ENCODE measurements at regions not wholly inside any gene's neighbourhood (a gene's known extent, or its start where the extent isn't known, plus 50 kb on each side); places are given as distances from the start of the nearest gene placed in this dataset.

DNA sequence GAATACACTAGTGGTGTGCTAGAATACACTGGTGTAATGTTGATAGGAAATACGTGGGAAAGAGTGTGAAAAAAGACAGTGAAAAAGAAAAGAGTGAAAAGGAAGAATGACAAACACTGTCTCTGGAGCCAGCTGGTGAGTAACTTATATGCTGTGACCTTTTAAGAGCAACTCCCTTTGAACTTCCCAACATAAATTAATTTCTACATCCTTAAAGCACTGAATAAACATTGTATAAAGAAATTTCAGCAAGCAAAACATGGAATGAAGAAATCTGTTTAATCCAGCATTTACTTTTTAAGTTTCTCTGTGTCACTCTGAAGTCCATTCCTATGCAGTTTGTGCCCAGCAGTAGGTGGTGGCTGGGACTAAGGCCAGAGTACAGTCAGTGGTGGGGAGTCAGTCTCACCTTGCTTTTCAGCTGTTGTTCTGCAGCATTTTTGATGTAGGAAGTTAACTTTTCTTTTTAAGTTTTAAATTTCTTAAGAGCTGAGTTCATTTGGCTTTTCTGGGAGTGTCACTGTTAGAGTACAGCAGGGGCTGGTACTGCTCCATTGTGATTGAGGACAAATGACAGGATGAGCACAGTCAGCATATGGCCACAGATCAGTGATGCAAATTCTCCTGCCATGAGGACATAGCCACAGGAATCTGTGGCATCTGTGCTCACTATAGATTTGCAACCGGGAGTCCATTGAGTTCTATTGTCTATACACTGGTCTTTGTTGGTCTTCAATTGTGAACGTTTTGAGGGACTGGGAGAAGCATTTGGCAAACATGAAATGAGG lies 321.8 kb downstream of the ZNF248 start:
- ChIA-PET POLR2A (no interaction called here), CTCF (ENCODE audit: low intra/inter-chr PET ratio, low total read pairs) (no interaction called here)
- FAIRE-seq = no peak
- peaks cover 5% of the 10 kb centered on the region; the same call in 1 of the 2 replicates for H3K9me3 ChIP-seq (ENCODE audit: low read length)
- no TSS peak for BruUV-seq (replicated peaks)
- peak; percentile 62 for ATAC-seq
- no peaks in the 10 kb centered on the region for H3K4me1 ChIP-seq (ENCODE audit: insufficient read depth, low read length)
- under 1% methylated on average over 3 of the region's 3 CpGs for WGBS (ENCODE audit: low lambda C conversion rate)
- H2AFZ ChIP-seq (ENCODE audit: low read length) = no peak overlapping the region
- no peaks in the 10 kb centered on the region for H4K20me1 ChIP-seq (ENCODE audit: insufficient read depth, low read length)
- H3K27ac ChIP-seq (ENCODE audit: extremely low read length, insufficient read depth, low read length) = no peak overlapping the region
- intact Hi-C loops (cut with micrococcal nuclease; ENCODE audit: unreplicated experiment) (no loop called here), in situ Hi-C loops (cut with HindIII; ENCODE audit: extremely low pct_ligation_motif_present, low pct_unique_long_range_greater_than_20kb) (no loop called here)
- H3K4me3 ChIP-seq (replicated peaks in 1 of 3; ENCODE audit: insufficient read depth in 1 of 3, low read depth in 2 of 3, low read length in 3 of 3) = no peak overlapping the region
- H3K4me2 ChIP-seq (ENCODE audit: low read depth, low read length) = no peak overlapping the region
- H3K36me3 ChIP-seq (replicated peaks in 1 of 2; ENCODE audit: control insufficient read depth in 1 of 2, insufficient read depth in 2 of 2, low read length in 2 of 2) = no peaks in the 10 kb centered on the region
- H3K9ac ChIP-seq (ENCODE audit: insufficient read depth, low read depth, low read length) = no peak overlapping the region
- H3K27me3 ChIP-seq (ENCODE audit: control insufficient read depth in 1 of 2, insufficient read depth in 2 of 2, low read length in 2 of 2) = no peaks in the 10 kb centered on the region
- H3K79me2 ChIP-seq (ENCODE audit: insufficient read depth, low read length) = no peaks in the 10 kb centered on the region
- DNase-seq (ENCODE audit: low spot score) = peak; percentile 50
- TF ChIP-seq SOX13 (IDR thresholded peaks at IDR 0.05) (no peak), SOX13 (CRISPR knock-in tag; conservative IDR thresholded peaks at IDR 0.05 in 1 of 2, IDR thresholded peaks at IDR 0.05 in 1 of 2) (peak in 1 of 2 experiments; percentile 61; a peak in 2 of 4 replicates), SRY (CRISPR knock-in tag; IDR thresholded peaks at IDR 0.05) (no peak), ZNF7 (CRISPR knock-in tag; IDR thresholded peaks at IDR 0.05) (no peak), ELF1 (CRISPR knock-in tag; IDR thresholded peaks at IDR 0.05) (no peak), SOX5 (CRISPR knock-in tag; IDR thresholded peaks at IDR 0.05; ENCODE audit: borderline replicate concordance) (peak; percentile 27; the same call in 1 of the 2 replicates), MAFK (conservative IDR thresholded peaks at IDR 0.05 in 1 of 2, IDR thresholded peaks at IDR 0.05 in 1 of 2; ENCODE audit: low read length in 2 of 2) (peak; percentile 18 to 24; a peak in 1 of 4 replicates), SMAD3 (CRISPR knock-in tag; IDR thresholded peaks at IDR 0.05) (no peak), MAFF (IDR thresholded peaks at IDR 0.05; ENCODE audit: low read depth, low read length) (peak; percentile 39; the same call in 1 of the 2 replicates), ZFP36L2 (CRISPR knock-in tag; IDR thresholded peaks at IDR 0.05) (no peak), ZNF589 (CRISPR knock-in tag; conservative IDR thresholded peaks at IDR 0.05) (no peak), SMARCC2 (IDR thresholded peaks at IDR 0.05) (no peak), ARNT (IDR thresholded peaks at IDR 0.05) (no peak), MTA1 (CRISPR knock-in tag; IDR thresholded peaks at IDR 0.05; ENCODE audit: borderline replicate concordance) (no peak)
- TF ChIP-seq, protein P1, sequence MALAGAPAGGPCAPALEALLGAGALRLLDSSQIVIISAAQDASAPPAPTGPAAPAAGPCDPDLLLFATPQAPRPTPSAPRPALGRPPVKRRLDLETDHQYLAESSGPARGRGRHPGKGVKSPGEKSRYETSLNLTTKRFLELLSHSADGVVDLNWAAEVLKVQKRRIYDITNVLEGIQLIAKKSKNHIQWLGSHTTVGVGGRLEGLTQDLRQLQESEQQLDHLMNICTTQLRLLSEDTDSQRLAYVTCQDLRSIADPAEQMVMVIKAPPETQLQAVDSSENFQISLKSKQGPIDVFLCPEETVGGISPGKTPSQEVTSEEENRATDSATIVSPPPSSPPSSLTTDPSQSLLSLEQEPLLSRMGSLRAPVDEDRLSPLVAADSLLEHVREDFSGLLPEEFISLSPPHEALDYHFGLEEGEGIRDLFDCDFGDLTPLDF (CRISPR knock-in tag; IDR thresholded peaks at IDR 0.05) = no peak
- TF ChIP-seq, protein P2, sequence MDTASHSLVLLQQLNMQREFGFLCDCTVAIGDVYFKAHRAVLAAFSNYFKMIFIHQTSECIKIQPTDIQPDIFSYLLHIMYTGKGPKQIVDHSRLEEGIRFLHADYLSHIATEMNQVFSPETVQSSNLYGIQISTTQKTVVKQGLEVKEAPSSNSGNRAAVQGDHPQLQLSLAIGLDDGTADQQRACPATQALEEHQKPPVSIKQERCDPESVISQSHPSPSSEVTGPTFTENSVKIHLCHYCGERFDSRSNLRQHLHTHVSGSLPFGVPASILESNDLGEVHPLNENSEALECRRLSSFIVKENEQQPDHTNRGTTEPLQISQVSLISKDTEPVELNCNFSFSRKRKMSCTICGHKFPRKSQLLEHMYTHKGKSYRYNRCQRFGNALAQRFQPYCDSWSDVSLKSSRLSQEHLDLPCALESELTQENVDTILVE (CRISPR knock-in tag; IDR thresholded peaks at IDR 0.05) = no peak
- TF ChIP-seq, protein P3, sequence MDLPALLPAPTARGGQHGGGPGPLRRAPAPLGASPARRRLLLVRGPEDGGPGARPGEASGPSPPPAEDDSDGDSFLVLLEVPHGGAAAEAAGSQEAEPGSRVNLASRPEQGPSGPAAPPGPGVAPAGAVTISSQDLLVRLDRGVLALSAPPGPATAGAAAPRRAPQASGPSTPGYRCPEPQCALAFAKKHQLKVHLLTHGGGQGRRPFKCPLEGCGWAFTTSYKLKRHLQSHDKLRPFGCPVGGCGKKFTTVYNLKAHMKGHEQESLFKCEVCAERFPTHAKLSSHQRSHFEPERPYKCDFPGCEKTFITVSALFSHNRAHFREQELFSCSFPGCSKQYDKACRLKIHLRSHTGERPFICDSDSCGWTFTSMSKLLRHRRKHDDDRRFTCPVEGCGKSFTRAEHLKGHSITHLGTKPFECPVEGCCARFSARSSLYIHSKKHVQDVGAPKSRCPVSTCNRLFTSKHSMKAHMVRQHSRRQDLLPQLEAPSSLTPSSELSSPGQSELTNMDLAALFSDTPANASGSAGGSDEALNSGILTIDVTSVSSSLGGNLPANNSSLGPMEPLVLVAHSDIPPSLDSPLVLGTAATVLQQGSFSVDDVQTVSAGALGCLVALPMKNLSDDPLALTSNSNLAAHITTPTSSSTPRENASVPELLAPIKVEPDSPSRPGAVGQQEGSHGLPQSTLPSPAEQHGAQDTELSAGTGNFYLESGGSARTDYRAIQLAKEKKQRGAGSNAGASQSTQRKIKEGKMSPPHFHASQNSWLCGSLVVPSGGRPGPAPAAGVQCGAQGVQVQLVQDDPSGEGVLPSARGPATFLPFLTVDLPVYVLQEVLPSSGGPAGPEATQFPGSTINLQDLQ (CRISPR knock-in tag; IDR thresholded peaks at IDR 0.05) = no peak
- TF ChIP-seq, protein P4, sequence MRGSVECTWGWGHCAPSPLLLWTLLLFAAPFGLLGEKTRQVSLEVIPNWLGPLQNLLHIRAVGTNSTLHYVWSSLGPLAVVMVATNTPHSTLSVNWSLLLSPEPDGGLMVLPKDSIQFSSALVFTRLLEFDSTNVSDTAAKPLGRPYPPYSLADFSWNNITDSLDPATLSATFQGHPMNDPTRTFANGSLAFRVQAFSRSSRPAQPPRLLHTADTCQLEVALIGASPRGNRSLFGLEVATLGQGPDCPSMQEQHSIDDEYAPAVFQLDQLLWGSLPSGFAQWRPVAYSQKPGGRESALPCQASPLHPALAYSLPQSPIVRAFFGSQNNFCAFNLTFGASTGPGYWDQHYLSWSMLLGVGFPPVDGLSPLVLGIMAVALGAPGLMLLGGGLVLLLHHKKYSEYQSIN (CRISPR knock-in tag; IDR thresholded peaks at IDR 0.05; ENCODE audit: borderline replicate concordance) = no peak

Data from HepG2 (cell line).